Osteoblast (primary cell): ENCODE measurements at regions not wholly inside any gene's neighbourhood (a gene's known extent, or its start where the extent isn't known, plus 50 kb on each side); places are given as distances from the start of the nearest gene placed in this dataset.

Experiments
- DNase-seq: peaks from one replicate; pipeline ENCODE4 v3.0.0; 2011; ENCODE audit warnings: low spot score, mixed read lengths; ENCODE audit not compliant: insufficient read length; ENCODE audit errors: missing footprints
- H2AFZ ChIP-seq: 2 replicates; pipeline ENCODE4 v1.6.0; 2011; ENCODE audit warnings: mild to moderate bottlenecking, low read length
- H3K27ac ChIP-seq: 2 replicates; pipeline ENCODE4 v1.5.1; 2011; ENCODE audit warnings: mild to moderate bottlenecking, low read depth, low read length, moderate library complexity
- H3K27me3 ChIP-seq: 2 replicates; pipeline ENCODE4 v1.6.0; 2012; ENCODE audit warnings: mild to moderate bottlenecking, control low read depth, inconsistent platforms, low read length, moderate library complexity; ENCODE audit not compliant: insufficient read depth
- H3K36me3 ChIP-seq: 2 replicates; pipeline ENCODE4 v1.5.1; 2011; ENCODE audit warnings: mild to moderate bottlenecking, low read length, control low read depth, moderate library complexity; ENCODE audit not compliant: insufficient read depth
- H3K4me1 ChIP-seq: 2 replicates; pipeline ENCODE4 v1.5.1; 2011; ENCODE audit warnings: mild to moderate bottlenecking, low read length, control low read depth, moderate library complexity; ENCODE audit not compliant: insufficient read depth
- H3K4me2 ChIP-seq: 2 replicates; pipeline ENCODE4 v1.6.0; 2011; ENCODE audit warnings: mild to moderate bottlenecking, low read length; ENCODE audit not compliant: insufficient read depth
- H3K4me3 ChIP-seq: fragments of 200-600 bp; sonication (generic); 3 replicates; pipeline ENCODE4 v1.5.1; 2012; ENCODE audit warnings: mild to moderate bottlenecking, low read length, inconsistent platforms; ENCODE audit not compliant: insufficient read depth
- H3K79me2 ChIP-seq: 2 replicates; pipeline ENCODE4 v1.6.0; 2012; ENCODE audit warnings: mild to moderate bottlenecking, low read length, control low read depth, inconsistent platforms; ENCODE audit not compliant: insufficient read depth
- H3K9me3 ChIP-seq: 2 replicates; pipeline ENCODE4 v1.5.1; 2011; ENCODE audit warnings: low read depth, low read length, control low read depth
- H4K20me1 ChIP-seq: 2 replicates; pipeline ENCODE4 v1.6.0; 2012; ENCODE audit warnings: mild to moderate bottlenecking, low read length, control low read depth; ENCODE audit not compliant: insufficient read depth
- CTCF ChIP-seq: IDR thresholded peaks from 2 replicates; pipeline ENCODE4 v1.5.1; 2011; ENCODE audit warnings: mild to moderate bottlenecking, low read depth, low read length, moderate library complexity; ENCODE audit errors: extremely low read depth

- H3K4me1 ChIP-seq, result no peaks in the 10 kb centered on the region
- DNase-seq, result no peak
- no peaks in the 10 kb centered on the region for H3K27me3 ChIP-seq
- no peaks in the 10 kb centered on the region for H3K79me2 ChIP-seq
- peaks cover 7% of the 10 kb centered on the region for H3K9me3 ChIP-seq
- no peaks in the 10 kb centered on the region for H4K20me1 ChIP-seq
- no peak overlapping the region for H3K4me3 ChIP-seq
- H3K4me2 ChIP-seq, result no peak overlapping the region
- no peak for TF ChIP-seq CTCF
- H2AFZ ChIP-seq, result no peak overlapping the region
- no peaks in the 10 kb centered on the region for H3K36me3 ChIP-seq
- no peak overlapping the region for H3K27ac ChIP-seq
Measured at GRCh38 chr10:8544500-8544899, 490.0 kb downstream of the GATA3 start.

DNA sequence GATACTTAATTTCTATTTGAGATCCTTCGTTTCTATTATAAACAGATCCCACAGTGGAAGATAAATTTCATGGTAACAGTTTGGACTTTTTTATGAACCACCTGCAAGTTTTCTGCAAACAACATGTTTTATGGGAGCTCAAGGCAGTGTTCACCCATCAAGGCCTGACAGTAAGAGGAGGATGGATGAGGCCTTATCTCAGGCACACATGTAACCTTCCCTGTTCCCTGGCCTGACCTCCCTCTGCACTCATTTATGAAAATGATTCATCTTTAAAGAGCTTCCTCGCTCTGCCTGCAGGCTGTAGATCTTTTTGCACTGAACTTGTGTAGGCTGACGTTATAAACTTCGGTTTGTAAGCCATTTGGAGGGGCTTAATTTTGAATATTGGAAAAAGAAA lies 500.1 kb downstream of the GATA3 start:
- Histone ChIP-seq H3K79me2 (no peaks in the 10 kb centered on the region), H3K4me3 (no peak overlapping the region), H4K20me1 (no peaks in the 10 kb centered on the region), H2AFZ (no peak overlapping the region), H3K4me1 (no peaks in the 10 kb centered on the region), H3K36me3 (no peaks in the 10 kb centered on the region), H3K27me3 (no peaks in the 10 kb centered on the region), H3K9me3 (no peaks in the 10 kb centered on the region), H3K4me2 (no peak overlapping the region), H3K27ac (no peak overlapping the region)
- DNase-seq, result no peak
- TF ChIP-seq CTCF, result no peak

DNA sequence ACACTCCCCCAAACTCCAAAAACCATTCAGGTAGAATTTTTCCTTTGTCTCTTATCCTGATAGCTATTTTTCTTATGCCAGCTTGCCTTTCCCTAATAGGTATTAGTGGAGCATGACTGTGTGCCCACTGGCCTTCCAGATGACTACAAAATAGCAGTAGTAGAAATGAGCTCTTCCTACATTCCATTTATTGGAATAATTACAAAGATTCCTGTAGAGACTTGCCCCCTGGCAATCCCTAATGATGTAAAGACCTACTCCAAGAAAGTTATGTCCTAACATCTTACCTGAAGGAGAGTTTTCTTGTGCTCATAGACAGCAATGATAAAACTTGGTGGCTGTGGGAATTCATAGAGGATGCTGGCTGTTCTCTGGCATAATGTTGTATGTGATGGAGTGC lies 501.8 kb downstream of the GATA3 start:
- no peak for DNase-seq
- Histone ChIP-seq H4K20me1 (no peaks in the 10 kb centered on the region), H3K27ac (no peak overlapping the region), H3K9me3 (no peaks in the 10 kb centered on the region), H3K4me1 (no peaks in the 10 kb centered on the region), H3K4me2 (no peak overlapping the region), H3K27me3 (no peaks in the 10 kb centered on the region), H3K4me3 (no peak overlapping the region), H3K79me2 (no peaks in the 10 kb centered on the region), H2AFZ (no peak overlapping the region), H3K36me3 (no peaks in the 10 kb centered on the region)
- no peak for TF ChIP-seq CTCF

DNA sequence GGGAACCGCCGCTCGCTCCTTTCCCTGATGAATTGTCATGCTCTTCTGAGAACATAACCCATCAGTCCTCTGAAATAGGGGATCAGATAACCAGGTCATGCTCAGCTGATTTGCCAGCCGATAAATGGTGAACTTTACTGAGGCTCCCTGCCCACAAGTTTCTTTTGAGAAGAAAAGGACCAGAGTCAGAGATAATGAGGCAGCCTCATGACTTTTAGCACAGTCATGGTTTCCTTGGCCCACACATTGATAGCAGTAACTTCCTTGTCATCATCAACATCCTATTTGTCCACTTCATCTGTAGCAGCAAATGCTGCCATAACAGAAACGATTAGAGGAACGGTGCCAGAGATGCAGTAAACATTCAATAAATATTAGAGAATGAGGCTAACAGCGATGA lies 509.0 kb downstream of the GATA3 start:
- Histone ChIP-seq H3K4me2 (no peak overlapping the region), H2AFZ (no peak overlapping the region), H3K36me3 (no peaks in the 10 kb centered on the region), H3K27me3 (no peaks in the 10 kb centered on the region), H3K4me3 (no peak overlapping the region), H3K79me2 (no peaks in the 10 kb centered on the region), H3K27ac (no peak overlapping the region), H3K9me3 (no peaks in the 10 kb centered on the region), H3K4me1 (no peaks in the 10 kb centered on the region), H4K20me1 (no peaks in the 10 kb centered on the region)
- no peak for TF ChIP-seq CTCF
- no peak for DNase-seq
